ENCODE measurements at regions not wholly inside any gene's neighbourhood (a gene's known extent, or its start where the extent isn't known, plus 50 kb on each side); places are given as distances from the start of the nearest gene placed in this dataset.

DNA sequence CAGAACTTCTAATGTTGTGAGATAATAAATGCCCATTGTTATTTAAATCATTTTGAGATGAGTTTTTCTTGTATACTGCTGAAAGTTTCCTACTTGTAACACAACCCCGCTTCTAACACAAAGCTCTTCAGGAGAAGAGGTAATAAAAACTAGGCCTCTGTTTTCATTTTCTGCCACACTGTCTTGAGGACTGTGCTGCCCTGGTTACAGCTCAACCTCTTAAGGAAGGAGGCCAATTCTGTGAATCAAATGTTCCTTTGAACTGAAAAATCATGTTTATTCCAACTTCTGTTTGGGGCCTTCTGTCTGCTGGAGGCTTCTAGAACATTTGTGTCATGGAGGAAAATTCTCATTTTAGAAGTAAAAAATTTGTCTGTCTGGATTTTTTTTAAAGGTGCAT is 100.3 kb downstream of the LRIG3 start:
- Histone ChIP-seq H3K4me3 (ENCODE audit: low read length) (no peak overlapping the region), H3K27ac (ENCODE audit: low read depth, low read length) (peak overlapping the region; percentile 32), H3K27me3 (ENCODE audit: control insufficient read depth, insufficient read depth, low read length) (no peaks in the 10 kb centered on the region), H3K36me3 (ENCODE audit: control insufficient read depth, insufficient read depth, low read length) (no peaks in the 10 kb centered on the region), H3K4me1 (ENCODE audit: control insufficient read depth, insufficient read depth, low read length) (peaks cover 2% of the 10 kb centered on the region), H3K9ac (ENCODE audit: low read length) (no peak overlapping the region)
